ENCODE measurements at regions not wholly inside any gene's neighbourhood (a gene's known extent, or its start where the extent isn't known, plus 50 kb on each side); places are given as distances from the start of the nearest gene placed in this dataset.

DNA sequence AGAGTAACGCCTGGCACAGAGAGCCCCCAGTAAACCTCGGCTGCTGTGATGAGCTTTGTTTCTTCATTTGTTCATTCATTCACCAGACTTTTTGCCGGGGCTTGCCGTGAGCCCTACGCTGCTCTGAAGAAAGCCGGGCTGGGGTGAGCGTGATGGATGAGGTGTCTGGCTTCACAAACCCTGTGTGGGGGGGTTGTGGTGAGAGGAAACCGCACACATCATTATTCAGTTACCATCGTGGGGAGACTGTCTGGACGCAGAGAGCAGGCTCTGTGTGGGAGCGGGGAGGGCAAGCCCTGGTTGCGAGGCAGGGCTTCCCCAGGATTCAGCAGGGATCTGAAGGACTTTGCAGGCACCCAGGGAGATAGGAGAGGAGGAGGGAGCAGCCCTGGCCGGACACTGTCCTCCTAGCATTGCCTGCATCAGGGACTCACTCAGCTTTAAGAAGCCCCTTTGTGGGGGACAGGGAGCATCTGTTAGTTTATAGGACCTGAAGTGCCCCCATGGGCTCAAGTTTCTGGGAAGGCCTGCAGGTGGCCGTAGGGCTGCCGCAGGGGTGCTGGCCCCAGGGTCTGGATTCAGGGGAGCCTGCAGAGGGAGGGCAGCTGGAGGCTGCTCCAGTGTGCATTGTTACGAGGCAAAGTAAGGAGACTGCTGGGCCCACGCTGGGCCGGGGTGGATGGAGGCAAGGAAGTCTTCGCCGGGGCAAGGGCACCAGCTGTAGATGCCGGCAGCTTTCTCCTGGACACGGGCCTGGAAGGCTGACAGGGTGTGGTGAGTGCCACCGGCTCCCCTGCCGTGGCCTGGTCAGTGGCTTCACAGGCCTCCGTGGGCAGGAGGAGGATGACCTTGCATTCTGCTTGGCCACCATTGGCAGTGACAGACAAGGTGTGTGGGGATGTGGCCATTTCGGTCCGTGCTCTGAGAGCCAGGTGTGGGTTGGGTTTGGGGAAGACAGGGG lies 334.5 kb downstream of the SEC14L1 start (continued):
- TF ChIP-seq, protein P1, sequence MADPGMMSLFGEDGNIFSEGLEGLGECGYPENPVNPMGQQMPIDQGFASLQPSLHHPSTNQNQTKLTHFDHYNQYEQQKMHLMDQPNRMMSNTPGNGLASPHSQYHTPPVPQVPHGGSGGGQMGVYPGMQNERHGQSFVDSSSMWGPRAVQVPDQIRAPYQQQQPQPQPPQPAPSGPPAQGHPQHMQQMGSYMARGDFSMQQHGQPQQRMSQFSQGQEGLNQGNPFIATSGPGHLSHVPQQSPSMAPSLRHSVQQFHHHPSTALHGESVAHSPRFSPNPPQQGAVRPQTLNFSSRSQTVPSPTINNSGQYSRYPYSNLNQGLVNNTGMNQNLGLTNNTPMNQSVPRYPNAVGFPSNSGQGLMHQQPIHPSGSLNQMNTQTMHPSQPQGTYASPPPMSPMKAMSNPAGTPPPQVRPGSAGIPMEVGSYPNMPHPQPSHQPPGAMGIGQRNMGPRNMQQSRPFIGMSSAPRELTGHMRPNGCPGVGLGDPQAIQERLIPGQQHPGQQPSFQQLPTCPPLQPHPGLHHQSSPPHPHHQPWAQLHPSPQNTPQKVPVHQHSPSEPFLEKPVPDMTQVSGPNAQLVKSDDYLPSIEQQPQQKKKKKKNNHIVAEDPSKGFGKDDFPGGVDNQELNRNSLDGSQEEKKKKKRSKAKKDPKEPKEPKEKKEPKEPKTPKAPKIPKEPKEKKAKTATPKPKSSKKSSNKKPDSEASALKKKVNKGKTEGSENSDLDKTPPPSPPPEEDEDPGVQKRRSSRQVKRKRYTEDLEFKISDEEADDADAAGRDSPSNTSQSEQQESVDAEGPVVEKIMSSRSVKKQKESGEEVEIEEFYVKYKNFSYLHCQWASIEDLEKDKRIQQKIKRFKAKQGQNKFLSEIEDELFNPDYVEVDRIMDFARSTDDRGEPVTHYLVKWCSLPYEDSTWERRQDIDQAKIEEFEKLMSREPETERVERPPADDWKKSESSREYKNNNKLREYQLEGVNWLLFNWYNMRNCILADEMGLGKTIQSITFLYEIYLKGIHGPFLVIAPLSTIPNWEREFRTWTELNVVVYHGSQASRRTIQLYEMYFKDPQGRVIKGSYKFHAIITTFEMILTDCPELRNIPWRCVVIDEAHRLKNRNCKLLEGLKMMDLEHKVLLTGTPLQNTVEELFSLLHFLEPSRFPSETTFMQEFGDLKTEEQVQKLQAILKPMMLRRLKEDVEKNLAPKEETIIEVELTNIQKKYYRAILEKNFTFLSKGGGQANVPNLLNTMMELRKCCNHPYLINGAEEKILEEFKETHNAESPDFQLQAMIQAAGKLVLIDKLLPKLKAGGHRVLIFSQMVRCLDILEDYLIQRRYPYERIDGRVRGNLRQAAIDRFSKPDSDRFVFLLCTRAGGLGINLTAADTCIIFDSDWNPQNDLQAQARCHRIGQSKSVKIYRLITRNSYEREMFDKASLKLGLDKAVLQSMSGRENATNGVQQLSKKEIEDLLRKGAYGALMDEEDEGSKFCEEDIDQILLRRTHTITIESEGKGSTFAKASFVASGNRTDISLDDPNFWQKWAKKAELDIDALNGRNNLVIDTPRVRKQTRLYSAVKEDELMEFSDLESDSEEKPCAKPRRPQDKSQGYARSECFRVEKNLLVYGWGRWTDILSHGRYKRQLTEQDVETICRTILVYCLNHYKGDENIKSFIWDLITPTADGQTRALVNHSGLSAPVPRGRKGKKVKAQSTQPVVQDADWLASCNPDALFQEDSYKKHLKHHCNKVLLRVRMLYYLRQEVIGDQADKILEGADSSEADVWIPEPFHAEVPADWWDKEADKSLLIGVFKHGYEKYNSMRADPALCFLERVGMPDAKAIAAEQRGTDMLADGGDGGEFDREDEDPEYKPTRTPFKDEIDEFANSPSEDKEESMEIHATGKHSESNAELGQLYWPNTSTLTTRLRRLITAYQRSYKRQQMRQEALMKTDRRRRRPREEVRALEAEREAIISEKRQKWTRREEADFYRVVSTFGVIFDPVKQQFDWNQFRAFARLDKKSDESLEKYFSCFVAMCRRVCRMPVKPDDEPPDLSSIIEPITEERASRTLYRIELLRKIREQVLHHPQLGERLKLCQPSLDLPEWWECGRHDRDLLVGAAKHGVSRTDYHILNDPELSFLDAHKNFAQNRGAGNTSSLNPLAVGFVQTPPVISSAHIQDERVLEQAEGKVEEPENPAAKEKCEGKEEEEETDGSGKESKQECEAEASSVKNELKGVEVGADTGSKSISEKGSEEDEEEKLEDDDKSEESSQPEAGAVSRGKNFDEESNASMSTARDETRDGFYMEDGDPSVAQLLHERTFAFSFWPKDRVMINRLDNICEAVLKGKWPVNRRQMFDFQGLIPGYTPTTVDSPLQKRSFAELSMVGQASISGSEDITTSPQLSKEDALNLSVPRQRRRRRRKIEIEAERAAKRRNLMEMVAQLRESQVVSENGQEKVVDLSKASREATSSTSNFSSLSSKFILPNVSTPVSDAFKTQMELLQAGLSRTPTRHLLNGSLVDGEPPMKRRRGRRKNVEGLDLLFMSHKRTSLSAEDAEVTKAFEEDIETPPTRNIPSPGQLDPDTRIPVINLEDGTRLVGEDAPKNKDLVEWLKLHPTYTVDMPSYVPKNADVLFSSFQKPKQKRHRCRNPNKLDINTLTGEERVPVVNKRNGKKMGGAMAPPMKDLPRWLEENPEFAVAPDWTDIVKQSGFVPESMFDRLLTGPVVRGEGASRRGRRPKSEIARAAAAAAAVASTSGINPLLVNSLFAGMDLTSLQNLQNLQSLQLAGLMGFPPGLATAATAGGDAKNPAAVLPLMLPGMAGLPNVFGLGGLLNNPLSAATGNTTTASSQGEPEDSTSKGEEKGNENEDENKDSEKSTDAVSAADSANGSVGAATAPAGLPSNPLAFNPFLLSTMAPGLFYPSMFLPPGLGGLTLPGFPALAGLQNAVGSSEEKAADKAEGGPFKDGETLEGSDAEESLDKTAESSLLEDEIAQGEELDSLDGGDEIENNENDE (IDR thresholded peaks at IDR 0.05; ENCODE audit: insufficient replicate concordance, low read length): no peak
- TF ChIP-seq SIRT6 (IDR thresholded peaks at IDR 0.05; ENCODE audit: low read length): no peak
- no peak for TF ChIP-seq KDM1A (IDR thresholded peaks at IDR 0.05; ENCODE audit: borderline replicate concordance, low read length)
- TF ChIP-seq SP1 (IDR thresholded peaks at IDR 0.05; ENCODE audit: low read depth, low read length): no peak
- no peak for TF ChIP-seq TAF1 (IDR thresholded peaks at IDR 0.05; ENCODE audit: low read depth, low read length)
- no peak for TF ChIP-seq CBX5 (IDR thresholded peaks at IDR 0.05; ENCODE audit: low read depth, low read length)
